ENCODE measurements at regions not wholly inside any gene's neighbourhood (a gene's known extent, or its start where the extent isn't known, plus 50 kb on each side); places are given as distances from the start of the nearest gene placed in this dataset.

DNA sequence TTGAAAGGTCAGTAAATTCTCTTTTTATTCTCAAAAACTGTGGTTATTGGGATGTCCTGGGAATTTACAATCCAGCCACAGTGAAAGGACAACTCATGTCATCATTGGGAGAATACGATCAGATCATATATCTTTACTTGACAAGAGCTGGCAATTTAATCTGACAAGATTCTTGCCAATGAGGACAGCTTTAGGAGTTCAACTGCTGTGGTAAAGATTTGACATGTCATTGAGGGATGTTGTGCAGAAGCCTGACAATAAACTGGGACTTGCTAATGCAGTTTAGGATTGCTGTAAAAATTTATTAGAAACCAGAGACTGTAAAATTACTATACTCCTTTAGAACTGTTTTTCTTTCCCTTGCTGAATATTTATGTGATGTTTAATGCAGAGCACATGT is 1131.0 kb downstream of the MAT2B start:
- DNase-seq (ENCODE audit: low read depth in 1 of 2, low spot score in 1 of 2), result no peak
- Histone ChIP-seq H3K36me3 (no peaks in the 10 kb centered on the region), H3K9me3 (ENCODE audit: low read depth) (no peaks in the 10 kb centered on the region), H3K4me1 (ENCODE audit: low read depth) (no peaks in the 10 kb centered on the region), H3K27ac (no peak overlapping the region), H3K27me3 (no peaks in the 10 kb centered on the region), H3K4me3 (no peak overlapping the region)
- TF ChIP-seq, protein P1, sequence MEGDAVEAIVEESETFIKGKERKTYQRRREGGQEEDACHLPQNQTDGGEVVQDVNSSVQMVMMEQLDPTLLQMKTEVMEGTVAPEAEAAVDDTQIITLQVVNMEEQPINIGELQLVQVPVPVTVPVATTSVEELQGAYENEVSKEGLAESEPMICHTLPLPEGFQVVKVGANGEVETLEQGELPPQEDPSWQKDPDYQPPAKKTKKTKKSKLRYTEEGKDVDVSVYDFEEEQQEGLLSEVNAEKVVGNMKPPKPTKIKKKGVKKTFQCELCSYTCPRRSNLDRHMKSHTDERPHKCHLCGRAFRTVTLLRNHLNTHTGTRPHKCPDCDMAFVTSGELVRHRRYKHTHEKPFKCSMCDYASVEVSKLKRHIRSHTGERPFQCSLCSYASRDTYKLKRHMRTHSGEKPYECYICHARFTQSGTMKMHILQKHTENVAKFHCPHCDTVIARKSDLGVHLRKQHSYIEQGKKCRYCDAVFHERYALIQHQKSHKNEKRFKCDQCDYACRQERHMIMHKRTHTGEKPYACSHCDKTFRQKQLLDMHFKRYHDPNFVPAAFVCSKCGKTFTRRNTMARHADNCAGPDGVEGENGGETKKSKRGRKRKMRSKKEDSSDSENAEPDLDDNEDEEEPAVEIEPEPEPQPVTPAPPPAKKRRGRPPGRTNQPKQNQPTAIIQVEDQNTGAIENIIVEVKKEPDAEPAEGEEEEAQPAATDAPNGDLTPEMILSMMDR (IDR thresholded peaks at IDR 0.05; ENCODE audit: low read depth, low read length), result no peak

DNA sequence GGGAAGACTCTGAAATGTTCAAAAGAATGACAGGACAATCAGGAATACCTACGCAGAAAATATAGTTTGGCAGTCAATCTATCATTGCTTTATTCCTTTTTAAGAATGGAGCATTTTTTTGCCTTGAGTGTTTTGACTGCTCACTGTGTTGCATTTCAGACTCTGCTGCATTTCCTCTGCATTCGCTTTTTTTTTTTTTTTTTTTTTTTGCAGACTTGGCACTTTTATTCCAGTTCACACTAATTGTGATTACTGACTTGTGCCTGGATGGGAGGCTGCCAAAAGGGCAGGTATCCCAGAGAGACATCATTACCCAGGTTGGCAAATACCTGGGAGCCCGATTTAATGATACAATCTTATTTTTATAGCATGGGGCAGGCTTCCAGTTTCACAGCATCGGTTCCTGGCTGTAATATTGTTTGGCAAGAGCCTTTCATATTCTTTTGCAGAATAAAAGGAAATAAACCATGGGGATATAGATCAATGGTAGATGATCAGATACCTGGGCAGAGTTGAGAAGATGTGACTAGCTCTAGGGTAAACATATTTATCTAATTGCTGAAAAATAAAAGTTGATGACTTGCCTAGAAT is 1132.6 kb downstream of the MAT2B start:
- Histone ChIP-seq H3K4me3 (no peak overlapping the region), H3K27me3 (no peaks in the 10 kb centered on the region), H3K9me3 (ENCODE audit: low read depth) (no peaks in the 10 kb centered on the region), H3K4me1 (ENCODE audit: low read depth) (no peaks in the 10 kb centered on the region), H3K27ac (no peak overlapping the region), H3K36me3 (no peaks in the 10 kb centered on the region)
- DNase-seq (ENCODE audit: low read depth in 1 of 2, low spot score in 1 of 2), result no peak
- TF ChIP-seq, protein P1 (IDR thresholded peaks at IDR 0.05; ENCODE audit: low read depth, low read length), result no peak

DNA sequence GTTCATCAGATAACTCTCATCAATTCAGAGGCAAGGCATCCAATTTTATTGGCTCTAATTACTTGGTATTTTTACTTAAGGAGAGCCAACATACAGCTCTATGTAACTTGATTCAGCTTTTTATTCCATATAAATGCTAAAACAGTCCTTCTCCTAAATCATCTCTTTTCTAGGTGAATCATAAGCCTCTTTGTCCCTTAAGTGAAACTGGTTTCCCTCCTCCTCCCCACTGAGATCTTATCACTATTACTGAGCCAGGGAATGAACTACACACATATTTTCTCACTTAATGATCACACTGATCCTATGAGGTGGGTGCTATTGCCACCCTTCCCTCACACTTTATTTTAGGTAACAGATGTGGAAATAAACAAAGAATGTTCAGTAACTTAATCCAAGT is 1143.8 kb downstream of the MAT2B start:
- Histone ChIP-seq H3K27me3 (no peaks in the 10 kb centered on the region), H3K27ac (no peak overlapping the region), H3K4me1 (ENCODE audit: low read depth) (no peaks in the 10 kb centered on the region), H3K36me3 (no peaks in the 10 kb centered on the region), H3K9me3 (ENCODE audit: low read depth) (no peaks in the 10 kb centered on the region), H3K4me3 (no peak overlapping the region)
- TF ChIP-seq, protein P1 (IDR thresholded peaks at IDR 0.05; ENCODE audit: low read depth, low read length), result no peak
- DNase-seq (ENCODE audit: low read depth in 1 of 2, low spot score in 1 of 2), result no peak

GRCh38 chr5:164650427-164650826 is 1145.0 kb downstream of the MAT2B start:
- Histone ChIP-seq H3K4me1 (ENCODE audit: low read depth) (no peaks in the 10 kb centered on the region), H3K4me3 (no peak overlapping the region), H3K27ac (no peak overlapping the region), H3K27me3 (no peaks in the 10 kb centered on the region), H3K36me3 (no peaks in the 10 kb centered on the region), H3K9me3 (ENCODE audit: low read depth) (no peaks in the 10 kb centered on the region)
- DNase-seq (ENCODE audit: low read depth in 1 of 2, low spot score in 1 of 2), result no peak
- TF ChIP-seq, protein P1 (IDR thresholded peaks at IDR 0.05; ENCODE audit: low read depth, low read length), result no peak

- Histone ChIP-seq H3K27ac (no peak overlapping the region), H3K4me3 (no peak overlapping the region), H3K4me1 (ENCODE audit: low read depth) (no peaks in the 10 kb centered on the region), H3K9me3 (ENCODE audit: low read depth) (no peaks in the 10 kb centered on the region), H3K36me3 (no peaks in the 10 kb centered on the region), H3K27me3 (no peaks in the 10 kb centered on the region)
- TF ChIP-seq, protein P1 (IDR thresholded peaks at IDR 0.05; ENCODE audit: low read depth, low read length), result no peak
- DNase-seq (ENCODE audit: low read depth in 1 of 2, low spot score in 1 of 2), result no peak
Observed at GRCh38 chr5:164651546-164652275, 1146.3 kb downstream of the MAT2B start.

All from cardiac muscle cell (in vitro differentiated cells and primary cell).